Fibroblast of upper back skin (primary cell): ENCODE measurements at regions not wholly inside any gene's neighbourhood (a gene's known extent, or its start where the extent isn't known, plus 50 kb on each side); places are given as distances from the start of the nearest gene placed in this dataset.

Source experiments
- DNase-seq: peaks from one replicate; pipeline ENCODE4 v3.0.0-alpha.2; 2013

- DNase-seq = peak; percentile 53
Measured at GRCh38 chr6:74764486-74764885, 441.4 kb downstream of the COL12A1 start.

GRCh38 chr6:74762841-74763240 lies 443.0 kb downstream of the COL12A1 start:
- DNase-seq = no peak

DNA sequence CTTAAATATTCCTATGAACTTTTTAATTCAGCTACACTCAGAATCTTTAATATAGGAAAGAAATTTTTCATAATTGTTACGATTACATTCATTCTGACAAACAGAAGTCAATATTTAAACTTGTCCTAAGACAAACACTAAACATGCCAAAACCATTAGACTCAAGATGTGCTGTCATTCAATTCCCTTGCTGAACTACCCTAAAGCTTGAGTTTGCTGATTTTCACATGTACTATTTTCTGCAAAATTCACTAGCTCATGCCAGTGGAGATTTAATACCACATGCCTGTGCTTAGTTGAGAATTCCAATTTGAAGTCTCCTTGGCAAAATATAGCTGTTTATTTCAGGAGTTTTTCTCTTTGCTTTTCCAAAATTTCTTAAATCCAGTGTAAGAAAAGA lies 448.0 kb downstream of the COL12A1 start:
- DNase-seq = no peak

- no peak for DNase-seq
Measured at GRCh38 chr6:74756923-74757322, 448.9 kb downstream of the COL12A1 start.

- DNase-seq = peak; percentile 63
Measured at GRCh38 chr6:74755778-74756177, 450.1 kb downstream of the COL12A1 start.

- DNase-seq = no peak
Measured at GRCh38 chr6:74755196-74755595, 450.7 kb downstream of the COL12A1 start.

GRCh38 chr6:74753883-74754600 lies 451.8 kb downstream of the COL12A1 start:
- no peak for DNase-seq

GRCh38 chr6:74752303-74752702 lies 453.6 kb downstream of the COL12A1 start:
- no peak for DNase-seq

DNA sequence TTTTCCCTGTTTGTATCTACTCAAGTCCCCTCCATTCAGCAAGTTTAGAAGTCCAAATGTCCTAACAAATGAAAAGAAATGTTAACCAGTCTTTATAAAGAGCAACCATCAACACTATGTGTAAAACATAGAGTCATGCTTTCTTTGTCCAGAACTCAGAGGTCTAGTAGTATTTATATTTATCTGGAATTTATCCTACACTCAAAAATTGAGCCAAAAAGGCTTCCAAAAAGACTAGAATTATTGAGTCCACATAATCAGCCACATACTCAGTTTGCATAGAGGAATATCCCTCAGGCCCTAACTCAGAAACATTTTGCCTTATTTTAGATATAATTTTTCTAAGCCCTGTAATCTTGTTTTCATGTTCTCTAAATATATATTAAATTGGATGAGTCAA lies 455.0 kb downstream of the COL12A1 start:
- DNase-seq = no peak

DNA sequence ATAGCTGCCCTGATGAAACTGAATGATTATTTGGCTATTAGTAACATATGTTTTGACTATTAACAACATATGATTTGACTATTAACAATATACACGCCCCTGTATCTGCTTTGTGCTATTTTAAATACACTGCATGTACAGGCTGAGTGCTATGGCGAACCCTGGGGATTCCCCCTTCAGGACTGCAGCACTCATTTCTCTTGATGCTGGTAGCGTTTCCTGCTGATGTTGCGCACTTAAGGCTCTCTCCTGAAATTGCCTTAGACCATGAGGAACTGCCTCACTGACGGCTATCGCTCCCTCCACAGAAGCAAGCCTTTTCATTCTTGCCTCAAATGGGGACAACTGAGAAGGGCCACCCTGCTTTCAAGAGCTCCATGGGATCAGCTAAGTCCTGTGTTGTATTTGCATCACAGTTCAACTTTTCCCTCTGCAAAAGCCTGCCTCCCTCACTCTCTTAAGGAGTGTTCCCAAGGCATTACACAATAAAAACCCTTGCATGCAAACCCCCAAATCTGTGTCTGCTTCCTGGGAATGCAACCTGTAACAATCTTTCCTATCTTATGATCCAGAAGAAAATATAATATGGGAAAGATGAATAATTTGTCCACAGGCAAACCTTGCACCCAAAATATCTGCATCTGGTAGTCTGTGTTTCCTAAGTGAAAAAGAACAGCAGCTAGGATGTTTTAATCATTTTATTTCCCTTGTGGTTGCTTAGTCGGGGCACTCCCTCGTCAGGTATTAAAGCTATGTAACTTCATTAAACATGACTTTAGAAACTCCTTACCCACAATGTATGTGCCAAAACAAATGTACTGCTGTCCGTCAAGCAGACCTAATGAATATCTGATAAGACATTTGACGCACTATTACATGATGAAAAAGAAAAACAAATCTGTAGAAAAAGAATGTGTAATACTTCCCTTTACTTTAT lies 456.4 kb downstream of the COL12A1 start:
- DNase-seq = peak; percentile 57

- no peak for DNase-seq
Measured at GRCh38 chr6:74745670-74746069, 460.2 kb downstream of the COL12A1 start.

- peak; percentile 24 for DNase-seq
Measured at GRCh38 chr6:74742793-74743508, 462.9 kb downstream of the COL12A1 start.

DNA sequence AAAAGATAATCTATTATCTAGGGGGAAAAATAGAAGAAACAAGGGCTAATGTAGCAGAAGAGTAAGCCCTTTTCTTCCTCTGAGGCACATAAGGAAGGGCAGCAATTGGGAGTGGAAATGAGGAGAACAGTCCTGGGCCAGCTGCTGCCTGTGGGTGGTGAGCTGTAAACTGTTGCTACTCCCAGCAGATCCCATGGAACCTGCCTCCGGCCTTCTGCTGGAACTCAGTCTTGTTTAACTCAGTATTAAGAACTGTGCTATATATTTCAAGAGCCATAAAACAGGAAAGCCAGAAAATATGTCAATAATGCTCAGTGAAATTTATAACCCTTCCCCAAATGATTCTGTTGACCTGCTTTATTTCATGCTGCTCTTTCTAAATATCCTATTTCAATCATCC lies 464.2 kb downstream of the COL12A1 start:
- peak; percentile 29 for DNase-seq

- DNase-seq = peak; percentile 94
Measured at GRCh38 chr6:74735304-74735703, 470.5 kb downstream of the COL12A1 start.

GRCh38 chr6:74734901-74735300 lies 471.0 kb downstream of the COL12A1 start:
- DNase-seq = no peak

- DNase-seq = peak; percentile 50
Measured at GRCh38 chr6:74733830-74734620, 471.8 kb downstream of the COL12A1 start.

DNA sequence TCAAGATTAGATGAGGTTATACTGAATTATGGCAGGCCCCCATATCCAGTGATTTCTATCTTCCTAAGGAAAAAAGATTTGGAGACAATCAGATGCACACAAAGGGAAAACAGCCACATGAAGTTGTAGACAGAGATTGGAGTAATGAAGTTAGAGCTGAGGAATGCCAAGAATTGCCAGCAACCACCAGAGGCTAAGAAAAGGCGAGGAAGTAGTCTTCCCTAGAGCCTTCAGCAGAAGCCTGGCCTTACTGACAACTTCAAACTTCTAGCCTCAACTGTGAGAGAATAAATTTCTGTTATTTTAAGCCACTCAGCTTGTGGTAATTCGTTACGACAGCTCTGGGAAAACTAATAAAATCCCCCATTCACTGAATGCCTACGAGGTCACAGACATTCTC lies 473.9 kb downstream of the COL12A1 start:
- peak; percentile 92 for DNase-seq

DNA sequence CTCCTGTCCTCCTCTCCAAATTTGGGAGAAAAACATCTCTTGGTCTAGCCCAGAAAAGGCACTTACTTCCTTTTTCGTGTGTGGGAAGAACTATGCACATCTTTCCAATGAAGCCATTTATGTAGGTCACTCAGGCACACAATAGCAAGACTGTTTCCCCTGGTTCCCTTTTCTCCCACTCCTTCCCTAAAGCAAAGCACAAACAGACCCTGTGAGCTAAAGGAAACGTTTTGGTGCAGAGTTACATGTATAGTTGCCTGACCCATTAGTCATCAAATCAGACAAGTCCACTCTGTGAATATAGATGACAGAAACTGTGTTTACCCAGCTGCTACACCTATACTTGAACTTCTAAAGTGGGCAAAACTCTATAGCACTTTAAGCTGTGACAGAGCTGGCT lies 474.6 kb downstream of the COL12A1 start:
- peak; percentile 68 for DNase-seq

DNA sequence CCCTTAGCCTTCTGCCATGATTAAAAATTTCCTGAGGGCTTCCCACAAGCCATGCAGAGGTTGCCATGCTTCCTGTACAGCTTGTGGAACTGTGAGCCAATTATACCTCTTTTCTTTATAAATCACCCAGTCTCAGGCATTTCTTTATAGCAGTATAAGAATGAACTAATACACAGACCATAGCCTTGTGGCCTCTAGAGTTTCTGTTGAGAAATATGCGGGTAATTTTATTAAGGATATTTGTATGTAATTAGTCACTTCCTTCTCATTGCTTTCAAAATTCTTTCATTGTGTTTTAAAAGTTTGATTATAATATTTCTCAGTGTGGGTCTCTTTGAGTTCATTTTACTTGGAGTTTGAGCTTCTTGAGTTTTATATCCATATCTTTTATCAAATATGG lies 484.9 kb downstream of the COL12A1 start:
- no peak for DNase-seq

GRCh38 chr6:74717591-74717990 lies 488.3 kb downstream of the COL12A1 start:
- peak; percentile 26 for DNase-seq

DNA sequence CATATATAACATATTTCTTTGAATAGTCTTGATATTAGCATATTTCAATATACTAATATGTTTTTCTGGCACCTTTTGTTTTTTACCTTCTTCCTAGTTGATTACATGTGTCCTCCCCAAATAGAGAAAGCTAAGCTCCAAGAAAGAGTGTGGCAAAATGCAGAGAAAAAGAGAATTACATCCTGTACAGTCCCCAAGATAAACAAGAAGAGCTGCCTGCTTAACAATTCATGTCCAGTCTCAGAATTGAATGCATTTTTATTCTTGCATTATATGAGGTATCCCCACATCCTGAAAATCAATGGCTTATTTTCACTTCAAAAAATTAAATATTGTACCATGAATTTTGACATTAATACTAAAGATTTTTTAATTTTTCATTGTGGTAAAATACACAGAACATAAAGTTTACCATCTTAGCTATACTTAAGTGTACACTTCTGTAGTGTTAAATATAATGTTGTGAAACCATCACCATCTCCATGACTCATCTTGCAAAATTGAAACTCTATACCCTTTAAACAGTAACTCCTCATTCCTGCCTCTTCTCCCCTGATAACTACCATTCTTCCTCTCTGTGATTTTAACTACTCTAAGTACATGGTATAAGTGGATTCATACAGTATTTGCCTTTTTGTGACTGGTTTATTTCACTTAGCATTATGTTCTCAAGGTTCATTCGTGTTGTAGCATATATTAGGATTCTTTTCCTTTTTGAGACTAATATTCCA lies 490.3 kb downstream of the COL12A1 start:
- DNase-seq = peak; percentile 75

DNA sequence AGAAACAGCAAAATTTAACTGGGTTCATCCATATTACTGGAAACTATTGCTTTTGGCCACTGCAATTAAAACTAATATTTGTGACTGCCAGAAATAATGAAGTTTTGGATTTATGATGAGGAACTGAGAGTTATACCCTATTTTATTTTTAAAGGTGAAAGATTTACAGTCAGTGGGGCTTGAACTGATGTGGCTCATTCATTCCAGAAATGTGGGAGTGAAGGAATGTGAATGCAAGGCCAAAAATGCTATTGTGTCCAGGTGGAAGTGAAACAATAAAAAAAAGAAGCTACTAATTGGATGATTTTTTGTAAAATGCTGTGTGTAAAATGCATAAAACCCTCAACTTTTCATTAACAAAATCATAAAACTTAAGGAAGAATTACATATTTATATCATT lies 491.9 kb downstream of the COL12A1 start:
- DNase-seq = peak; percentile 64
